ENCODE measurements at regions not wholly inside any gene's neighbourhood (a gene's known extent, or its start where the extent isn't known, plus 50 kb on each side); places are given as distances from the start of the nearest gene placed in this dataset.

GRCh38 chr12:83250866-83251265 is 564.2 kb downstream of the TMTC2 start:
- Histone ChIP-seq H2BK5ac (ENCODE audit: low read depth, low read length, poor library complexity, severe bottlenecking) (no peak overlapping the region), H3K79me1 (ENCODE audit: low read depth in 1 of 2, low read length in 2 of 2) (no peaks in the 10 kb centered on the region), H2BK120ac (ENCODE audit: low read depth, low read length) (no peak overlapping the region), H4K91ac (ENCODE audit: insufficient read depth, low read depth, low read length) (no peak overlapping the region), H3K27ac (ENCODE audit: insufficient read depth, low read length) (no peak overlapping the region), H3K56ac (ENCODE audit: extremely low read depth, insufficient read depth, low read length) (no peak overlapping the region), H3K4ac (ENCODE audit: low read depth, low read length) (no peak overlapping the region), H3K27me3 (ENCODE audit: control insufficient read depth, insufficient read depth, low read length) (no peaks in the 10 kb centered on the region), H2AFZ (replicated peaks; ENCODE audit: low read length, poor library complexity) (no peak overlapping the region), H4K8ac (ENCODE audit: low read depth in 2 of 2, low read length in 2 of 2) (no peak overlapping the region), H3K9ac (ENCODE audit: low read depth, low read length) (no peak overlapping the region), H4K20me1 (ENCODE audit: insufficient read depth, low read length) (no peaks in the 10 kb centered on the region), H3K4me3 (ENCODE audit: insufficient read depth, low read depth, low read length) (no peak overlapping the region), H3K4me2 (ENCODE audit: low read depth, low read length) (no peak overlapping the region), H4K5ac (ENCODE audit: low read depth, low read length) (no peak overlapping the region), H2BK15ac (ENCODE audit: low read depth, low read length) (no peak overlapping the region), H2AK5ac (ENCODE audit: low read depth, low read length) (no peak overlapping the region), H2BK20ac (ENCODE audit: low read depth, low read length) (no peak overlapping the region), H3K4me1 (ENCODE audit: control insufficient read depth, insufficient read depth, low read length) (no peaks in the 10 kb centered on the region), H3K9me1 (ENCODE audit: insufficient read depth, low read length) (no peaks in the 10 kb centered on the region), H2AK9ac (replicated peaks; ENCODE audit: low read depth, low read length, poor library complexity) (no peak overlapping the region), H3K9me3 (ENCODE audit: control insufficient read depth, insufficient read depth, low read length) (0 out of 2 replicates have a peak, but pooled peaks cover 2% of the 10 kb centered on the region), H3K18ac (ENCODE audit: low read depth, low read length) (no peak overlapping the region), H3K14ac (replicated peaks; ENCODE audit: low read depth, low read length) (no peak overlapping the region), H3K36me3 (ENCODE audit: control insufficient read depth, insufficient read depth, low read length) (no peaks in the 10 kb centered on the region), H3K23ac (ENCODE audit: low read depth, low read length) (no peak overlapping the region)
- dilution Hi-C loops (cut with HindIII; ENCODE audit: low sequenced_read_pairs, unreplicated experiment) (no loop called here), in situ Hi-C loops (cut with MboI; ENCODE audit: low sequenced_read_pairs) (no loop called here), intact Hi-C loops (cut with micrococcal nuclease) (no loop called here)
- DNase-seq (no peak), ATAC-seq (ENCODE audit: low read depth) (no peak)
- WGBS, 2 experiments (ENCODE audit: extremely low coverage in 2 of 2, insufficient read length in 1 of 2), result no CpG with 5 or more reads among the region's 1 CpG
- no TSS peak for BruUV-seq (replicated peaks)
- TF ChIP-seq MAFK (IDR thresholded peaks at IDR 0.05; ENCODE audit: low read depth, low read length), result peak; percentile 79
- TF ChIP-seq RFX5 (IDR thresholded peaks at IDR 0.05; ENCODE audit: low read depth, low read length), result no peak
- TF ChIP-seq NFE2L2 (IDR thresholded peaks at IDR 0.05; ENCODE audit: low read depth, low read length), result no peak
- CTCF ChIA-PET, result no interaction called here
- POLR2A ChIA-PET (ENCODE audit: unreplicated experiment), result no interaction called here

All from IMR-90 (cell line).